ENCODE measurements at regions not wholly inside any gene's neighbourhood (a gene's known extent, or its start where the extent isn't known, plus 50 kb on each side); places are given as distances from the start of the nearest gene placed in this dataset.

DNA sequence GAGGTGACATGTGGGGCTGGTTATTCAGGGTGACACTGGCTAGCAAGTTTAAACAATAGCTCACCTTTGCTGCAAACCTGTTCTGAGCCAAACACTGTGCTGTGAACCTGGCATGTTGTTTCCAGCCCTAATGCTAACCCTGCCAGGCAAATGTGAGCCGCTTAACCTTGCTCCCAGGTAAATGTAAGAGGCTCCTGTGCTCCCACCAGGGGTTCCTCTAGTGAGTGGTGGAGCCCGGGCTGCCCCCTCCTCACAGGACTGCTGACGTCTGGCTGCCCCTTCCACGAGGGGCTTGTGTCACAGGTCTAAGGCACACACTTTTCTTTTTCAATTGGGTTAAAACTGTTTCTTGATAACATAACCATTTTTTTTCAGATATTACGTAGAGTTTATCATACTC lies 223.7 kb downstream of the DCDC2C start:
- TF ChIP-seq, protein P1, sequence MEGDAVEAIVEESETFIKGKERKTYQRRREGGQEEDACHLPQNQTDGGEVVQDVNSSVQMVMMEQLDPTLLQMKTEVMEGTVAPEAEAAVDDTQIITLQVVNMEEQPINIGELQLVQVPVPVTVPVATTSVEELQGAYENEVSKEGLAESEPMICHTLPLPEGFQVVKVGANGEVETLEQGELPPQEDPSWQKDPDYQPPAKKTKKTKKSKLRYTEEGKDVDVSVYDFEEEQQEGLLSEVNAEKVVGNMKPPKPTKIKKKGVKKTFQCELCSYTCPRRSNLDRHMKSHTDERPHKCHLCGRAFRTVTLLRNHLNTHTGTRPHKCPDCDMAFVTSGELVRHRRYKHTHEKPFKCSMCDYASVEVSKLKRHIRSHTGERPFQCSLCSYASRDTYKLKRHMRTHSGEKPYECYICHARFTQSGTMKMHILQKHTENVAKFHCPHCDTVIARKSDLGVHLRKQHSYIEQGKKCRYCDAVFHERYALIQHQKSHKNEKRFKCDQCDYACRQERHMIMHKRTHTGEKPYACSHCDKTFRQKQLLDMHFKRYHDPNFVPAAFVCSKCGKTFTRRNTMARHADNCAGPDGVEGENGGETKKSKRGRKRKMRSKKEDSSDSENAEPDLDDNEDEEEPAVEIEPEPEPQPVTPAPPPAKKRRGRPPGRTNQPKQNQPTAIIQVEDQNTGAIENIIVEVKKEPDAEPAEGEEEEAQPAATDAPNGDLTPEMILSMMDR (IDR thresholded peaks at IDR 0.05; ENCODE audit: insufficient read depth, low read length), result no peak
- DNase-seq (ENCODE audit: low read depth), result no peak
- no peak overlapping the region for H3K4me3 ChIP-seq (ENCODE audit: low read depth, low read length)

DNA sequence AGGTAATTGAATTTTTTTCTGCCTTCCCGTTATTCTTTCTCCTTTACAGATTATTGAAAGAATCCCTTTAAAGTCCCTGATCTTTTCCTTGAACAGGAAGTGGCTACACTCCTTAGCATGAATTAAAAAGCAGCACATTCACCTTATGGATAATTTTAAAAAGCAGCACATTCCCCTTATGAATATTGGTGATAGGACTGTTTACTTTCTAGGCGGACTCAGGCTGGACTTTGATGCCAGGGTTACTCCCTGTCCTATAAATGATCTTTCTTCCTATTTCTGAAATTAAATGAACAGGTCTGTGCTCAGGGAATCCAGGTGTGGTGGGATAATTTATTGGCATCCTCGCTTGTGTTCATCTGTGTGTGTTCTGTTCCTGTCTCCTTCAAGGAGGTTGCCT lies 226.0 kb downstream of the DCDC2C start:
- TF ChIP-seq, protein P1 (IDR thresholded peaks at IDR 0.05; ENCODE audit: insufficient read depth, low read length), result no peak
- no peak overlapping the region for H3K4me3 ChIP-seq (ENCODE audit: low read depth, low read length)
- DNase-seq (ENCODE audit: low read depth), result no peak

DNA sequence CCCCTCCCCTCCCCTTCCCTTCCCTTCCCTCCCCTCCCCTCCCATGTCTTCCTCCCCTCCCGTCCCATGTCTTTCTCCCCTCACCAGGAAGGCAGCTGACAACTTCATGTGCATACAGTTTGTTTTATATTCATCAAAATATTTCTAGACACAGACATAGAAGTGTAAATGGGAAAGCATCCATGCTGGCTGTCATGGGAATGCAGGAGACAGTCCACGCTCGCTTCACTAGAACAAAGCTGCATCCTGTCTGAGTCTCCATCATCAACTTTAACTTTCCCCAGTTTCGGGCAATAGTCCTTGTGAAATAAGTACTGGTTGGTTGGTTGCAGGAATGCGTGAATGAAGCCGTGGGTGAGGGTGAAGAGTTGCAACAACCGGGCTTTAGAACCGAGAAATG lies 226.9 kb downstream of the DCDC2C start:
- TF ChIP-seq, protein P1 (IDR thresholded peaks at IDR 0.05; ENCODE audit: insufficient read depth, low read length), result no peak
- DNase-seq (ENCODE audit: low read depth), result no peak
- no peak overlapping the region for H3K4me3 ChIP-seq (ENCODE audit: low read depth, low read length)

DNA sequence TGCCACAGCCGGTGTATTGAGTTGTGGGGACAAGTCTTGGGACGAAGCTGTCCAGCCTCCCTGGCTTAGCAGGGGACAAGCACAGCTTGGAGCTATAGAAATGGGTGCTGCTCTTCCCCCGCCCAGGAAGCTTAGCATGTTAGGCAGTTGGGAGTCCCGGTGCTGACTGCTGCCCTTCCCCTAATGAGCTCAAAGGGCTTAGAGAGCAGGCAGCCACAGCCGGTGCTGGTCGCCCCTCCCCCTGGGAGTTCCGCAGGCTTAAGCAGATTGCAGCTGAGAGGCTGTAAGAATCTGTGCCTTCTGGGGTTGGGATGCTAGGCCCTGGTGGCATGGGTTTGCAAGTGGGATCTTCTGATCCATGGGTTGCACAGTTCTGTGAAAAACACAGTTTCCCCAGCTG lies 237.3 kb downstream of the DCDC2C start:
- TF ChIP-seq, protein P1 (IDR thresholded peaks at IDR 0.05; ENCODE audit: insufficient read depth, low read length), result no peak

DNA sequence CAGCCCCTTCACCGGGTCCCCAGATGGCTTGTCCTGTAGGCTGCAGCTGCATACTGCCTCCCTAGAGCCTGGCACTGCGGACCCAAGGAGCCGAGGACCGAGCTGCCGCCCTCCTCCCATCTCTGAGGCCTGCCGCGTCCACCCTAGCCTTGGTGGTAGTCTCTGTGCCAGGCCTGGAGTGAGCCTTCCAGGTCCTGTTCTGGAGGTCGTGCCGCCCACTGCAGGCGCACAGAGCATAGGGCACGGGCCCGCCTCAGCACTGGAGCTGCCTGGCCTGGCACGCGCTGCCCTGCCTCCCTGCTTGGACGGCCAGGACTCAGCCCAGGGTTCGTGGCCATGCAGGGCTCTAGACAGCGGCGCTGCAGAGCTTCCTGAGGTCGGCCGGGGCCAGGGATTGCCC lies 239.5 kb downstream of the DCDC2C start:
- TF ChIP-seq, protein P1 (IDR thresholded peaks at IDR 0.05; ENCODE audit: insufficient read depth, low read length), result no peak
- no peak for DNase-seq (ENCODE audit: low read depth)

More for the DNA sequence above, 237.3 kb downstream of the DCDC2C start:
- no peak for DNase-seq (ENCODE audit: low read depth)
- H3K4me3 ChIP-seq (ENCODE audit: low read depth, low read length), result no peak overlapping the region

DNA sequence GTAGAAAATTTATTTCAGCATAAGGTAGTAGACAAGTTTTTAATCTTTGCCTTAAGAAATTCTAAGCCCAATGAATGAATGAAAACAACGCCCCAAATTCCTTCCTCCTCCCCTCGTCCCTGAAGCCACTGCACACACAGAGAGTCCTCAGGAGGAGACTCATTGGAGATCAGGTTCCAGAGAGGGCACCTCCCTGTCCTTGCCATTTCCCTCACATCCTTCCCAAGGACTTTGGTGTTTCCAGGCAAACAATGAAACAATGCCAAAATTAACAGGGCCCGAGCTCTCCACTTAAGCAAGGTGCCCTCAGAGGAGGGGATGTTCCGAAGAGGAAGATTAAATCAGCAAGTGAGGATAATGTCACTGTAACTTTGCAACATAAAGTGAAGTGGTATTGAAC lies 240.7 kb downstream of the DCDC2C start:
- H3K4me3 ChIP-seq (ENCODE audit: low read depth, low read length), result no peak overlapping the region
- TF ChIP-seq, protein P1 (IDR thresholded peaks at IDR 0.05; ENCODE audit: insufficient read depth, low read length), result no peak
- DNase-seq (ENCODE audit: low read depth), result no peak

More for the DNA sequence above, 239.5 kb downstream of the DCDC2C start:
- no peak overlapping the region for H3K4me3 ChIP-seq (ENCODE audit: low read depth, low read length)

DNA sequence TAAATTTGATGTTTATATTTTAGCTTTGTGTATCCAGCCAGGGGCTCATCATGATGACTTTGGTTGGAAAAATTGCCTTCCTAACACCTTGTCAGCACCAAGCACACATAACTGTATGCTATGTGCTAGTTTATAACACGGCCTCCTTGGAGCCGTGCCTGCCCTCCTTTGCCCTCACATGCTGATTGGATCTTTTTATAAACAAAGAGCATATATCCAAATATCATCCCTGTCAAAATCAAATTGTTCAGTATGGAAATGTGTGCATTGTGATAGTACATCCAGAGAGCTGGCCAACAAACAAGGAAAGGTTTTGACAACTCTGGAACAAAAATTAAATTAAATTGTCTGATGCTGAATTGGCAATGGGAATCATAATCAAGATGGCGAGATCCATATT lies 241.5 kb downstream of the DCDC2C start:
- H3K4me3 ChIP-seq (ENCODE audit: low read depth, low read length), result no peak overlapping the region
- DNase-seq (ENCODE audit: low read depth), result no peak
- TF ChIP-seq, protein P1 (IDR thresholded peaks at IDR 0.05; ENCODE audit: insufficient read depth, low read length), result no peak
